Astrocyte of the spinal cord (primary cell): ENCODE measurements at regions not wholly inside any gene's neighbourhood (a gene's known extent, or its start where the extent isn't known, plus 50 kb on each side); places are given as distances from the start of the nearest gene placed in this dataset.

Source experiments
- DNase-seq: peaks from one replicate; pipeline ENCODE4 v3.0.0; 2011; ENCODE audit warnings: low read depth, low spot score
- H3K4me3 ChIP-seq: 2 replicates; pipeline ENCODE4 v1.5.1; 2011; ENCODE audit warnings: low read depth, mild to moderate bottlenecking, low read length, moderate library complexity
- CTCF ChIP-seq: IDR thresholded peaks from 2 replicates; pipeline ENCODE4 v1.5.1; 2012; ENCODE audit warnings: low read depth, mild to moderate bottlenecking, low read length, inconsistent platforms
- in situ Hi-C: cut with HindIII; loops from 2 replicates; pipeline ENCODE4 v1.10.0; 2017; ENCODE audit warnings: low sequenced_read_pairs

GRCh38 chr2:151049746-151050145 lies 211.9 kb downstream of the RBM43 start:
- H3K4me3 ChIP-seq = no peak overlapping the region
- peak; percentile 74 for DNase-seq
- no peak for TF ChIP-seq CTCF
- in situ Hi-C loops = no loop called here

- TF ChIP-seq CTCF = no peak
- H3K4me3 ChIP-seq = no peak overlapping the region
- DNase-seq = no peak
- in situ Hi-C loops = no loop called here
Measured at GRCh38 chr2:151048331-151049054, 213.2 kb downstream of the RBM43 start.

GRCh38 chr2:151043484-151043883 lies 218.2 kb downstream of the RBM43 start:
- H3K4me3 ChIP-seq = no peak overlapping the region
- peak; percentile 81 for DNase-seq
- no peak for TF ChIP-seq CTCF
- in situ Hi-C loops = no loop called here

- H3K4me3 ChIP-seq = no peak overlapping the region
- no peak for TF ChIP-seq CTCF
- no peak for DNase-seq
- in situ Hi-C loops = no loop called here
Measured at GRCh38 chr2:151042964-151043363, 218.7 kb downstream of the RBM43 start.

- no peak overlapping the region for H3K4me3 ChIP-seq
- no peak for DNase-seq
- in situ Hi-C loops = no loop called here
- no peak for TF ChIP-seq CTCF
Measured at GRCh38 chr2:151040039-151040438, 221.6 kb downstream of the RBM43 start.

GRCh38 chr2:151038516-151038915 lies 223.1 kb downstream of the RBM43 start:
- H3K4me3 ChIP-seq = no peak overlapping the region
- no peak for DNase-seq
- TF ChIP-seq CTCF = no peak
- in situ Hi-C loops = no loop called here
